Natural killer cell (primary cell): ENCODE measurements at regions not wholly inside any gene's neighbourhood (a gene's known extent, or its start where the extent isn't known, plus 50 kb on each side); places are given as distances from the start of the nearest gene placed in this dataset.

Experiments
- ATAC-seq, 3 donors: fragments of 150-1000 bp in 2 of 3; fragments of 200-7000 bp in 1 of 3; cut with Tn5 transposase; 1 replicate in 1 of 3; 2 replicates in 2 of 3; pipeline ENCODE4 v1.10.0; 2021; ENCODE audit warnings: mild to moderate bottlenecking in 2 of 3, moderate library complexity in 2 of 3
- DNase-seq, 2 donors: peaks; one replicate each; pipeline versions ENCODE4 v3.0.0 to v3.0.0-alpha.2; 2013 to 2021; ENCODE audit warnings: mixed read lengths in 1 of 2
- H3K27ac ChIP-seq: one replicate; pipeline ENCODE4 v1.5.1; 2013; ENCODE audit warnings: mild to moderate bottlenecking, low read length
- H3K27me3 ChIP-seq: one replicate; pipeline ENCODE4 v1.6.1; 2013; ENCODE audit warnings: low read length; ENCODE audit not compliant: control insufficient read depth, insufficient read depth
- H3K36me3 ChIP-seq: one replicate; pipeline ENCODE4 v1.6.1; 2013; ENCODE audit warnings: low read length; ENCODE audit not compliant: control insufficient read depth, insufficient read depth
- H3K4me1 ChIP-seq: one replicate; pipeline ENCODE4 v1.6.1; 2013; ENCODE audit warnings: low read length; ENCODE audit not compliant: control insufficient read depth, insufficient read depth
- H3K4me3 ChIP-seq: one replicate; pipeline ENCODE4 v1.5.1; 2013; ENCODE audit warnings: low read length
- H3K9me3 ChIP-seq: one replicate; pipeline ENCODE4 v1.6.1; 2013; ENCODE audit warnings: low read length; ENCODE audit not compliant: control insufficient read depth, insufficient read depth
- H3K27ac Mint-ChIP-seq, 2 donors: one replicate each; pipeline ENCODE4 v1.8.0; 2022; ENCODE audit warnings: mild to moderate bottlenecking in 2 of 2, mixed read lengths in 2 of 2, moderate library complexity in 1 of 2
- H3K27me3 Mint-ChIP-seq, 2 donors: one replicate each; pipeline ENCODE4 v1.8.0; 2022; ENCODE audit warnings: low read depth in 2 of 2, mixed read lengths in 2 of 2
- H3K36me3 Mint-ChIP-seq: one replicate; pipeline ENCODE4 v1.8.0; 2022; ENCODE audit warnings: mixed read lengths
- H3K4me1 Mint-ChIP-seq, 2 donors: one replicate each; pipeline ENCODE4 v1.8.0; 2022; ENCODE audit warnings: mixed read lengths in 2 of 2
- H3K4me3 Mint-ChIP-seq: one replicate; pipeline ENCODE4 v1.8.0; 2022; ENCODE audit warnings: mild to moderate bottlenecking, moderate library complexity, mixed read lengths
- H3K9me3 Mint-ChIP-seq, 2 donors: one replicate each; pipeline ENCODE4 v1.8.0; 2022; ENCODE audit warnings: mixed read lengths in 2 of 2
- CTCF ChIP-seq: fragments of 200-600 bp; IDR thresholded peaks from one replicate; pipeline ENCODE4 v1.8.0; 2022; ENCODE audit warnings: antibody characterized with exemption
- WGBS: methylation state at CpG from one replicate; pipeline ENCODE4 v1.1.7; 2013; ENCODE audit warnings: missing lambda C conversion rate; ENCODE audit not compliant: insufficient coverage; 5-methylcytosine and 5-hydroxymethylcytosine counted together
- intact Hi-C: fragments of 100-400 bp; cut with micrococcal nuclease; formaldehyde crosslinking; loops from one replicate; pipeline ENCODE4 v1.14.2; 2022

DNA sequence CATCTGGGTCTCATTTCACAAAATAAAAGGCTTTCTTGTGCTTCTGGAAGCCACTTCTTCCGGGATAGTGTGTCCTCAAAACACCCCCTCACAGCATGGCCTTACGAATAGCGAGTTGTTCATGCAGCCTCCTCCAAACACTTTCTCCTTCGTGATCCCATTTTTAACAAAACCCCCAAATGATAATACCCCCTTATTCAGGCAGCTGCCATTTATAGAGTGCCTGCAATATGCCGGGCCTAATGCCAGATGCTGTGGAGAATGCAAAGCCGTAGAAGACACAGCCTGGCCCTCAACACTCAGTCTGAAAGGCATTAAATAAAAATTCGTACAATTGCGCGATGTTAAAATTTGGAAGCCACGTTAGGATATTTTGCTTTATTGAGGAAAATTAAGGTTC lies 66.4 kb upstream of the SLC44A1 start:
- 87% methylated on average over 10 of the region's 10 CpGs for WGBS
- H3K9me3 ChIP-seq, result no peaks in the 10 kb centered on the region
- ATAC-seq (no peak), DNase-seq (no peak)
- no peak overlapping the region for H3K4me3 ChIP-seq
- intact Hi-C loops, result no loop called here
- Mint-ChIP-seq H3K9me3 (no peaks in the 10 kb centered on the region), H3K27ac (no peak overlapping the region), H3K36me3 (no peaks in the 10 kb centered on the region), H3K4me1 (no peaks in the 10 kb centered on the region), H3K27me3 (no peaks in the 10 kb centered on the region), H3K4me3 (no peak overlapping the region)
- no peak overlapping the region for H3K27ac ChIP-seq
- no peak for TF ChIP-seq CTCF
- H3K4me1 ChIP-seq, result no peaks in the 10 kb centered on the region
- H3K27me3 ChIP-seq, result no peaks in the 10 kb centered on the region
- no peaks in the 10 kb centered on the region for H3K36me3 ChIP-seq

GRCh38 chr9:105187781-105188180 lies 56.7 kb upstream of the SLC44A1 start:
- Mint-ChIP-seq H3K4me1 (peaks cover 0 to 6% of the 10 kb centered on the region in 2 donors), H3K36me3 (no peaks in the 10 kb centered on the region), H3K27ac (no peak overlapping the region), H3K9me3 (no peaks in the 10 kb centered on the region), H3K27me3 (no peaks in the 10 kb centered on the region), H3K4me3 (no peak overlapping the region)
- Histone ChIP-seq H3K27ac (no peak overlapping the region), H3K4me1 (no peaks in the 10 kb centered on the region), H3K9me3 (no peaks in the 10 kb centered on the region), H3K4me3 (no peak overlapping the region), H3K36me3 (no peaks in the 10 kb centered on the region), H3K27me3 (no peaks in the 10 kb centered on the region)
- 83% methylated on average over 1 of the region's 1 CpG for WGBS
- ATAC-seq (no peak), DNase-seq (no peak)
- no peak for TF ChIP-seq CTCF
- intact Hi-C loops, result no loop called here

DNA sequence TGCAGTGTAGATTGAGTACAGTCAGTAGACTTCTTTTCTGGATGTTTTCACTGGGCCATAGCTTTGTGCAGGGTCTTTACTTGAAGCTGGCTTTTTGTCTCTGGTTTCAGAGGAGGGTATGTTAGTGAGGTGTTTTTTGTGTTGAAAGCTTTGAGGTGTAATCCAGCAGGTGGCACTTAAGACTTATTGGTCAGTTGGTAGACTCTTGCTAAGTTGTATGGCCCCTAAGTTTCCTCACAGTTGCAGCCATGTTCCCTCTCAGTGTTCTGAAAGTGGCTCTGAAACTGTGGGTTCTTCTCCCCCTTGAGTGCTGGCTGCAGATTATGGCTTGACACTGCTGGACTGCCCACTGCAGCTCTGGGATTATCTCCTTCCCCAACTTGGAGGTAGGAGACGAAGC lies 55.7 kb upstream of the SLC44A1 start:
- Mint-ChIP-seq H3K36me3 (no peaks in the 10 kb centered on the region), H3K27me3 (peaks cover 0 to 2% of the 10 kb centered on the region in 2 donors), H3K4me3 (no peak overlapping the region), H3K27ac (no peak overlapping the region), H3K9me3 (no peaks in the 10 kb centered on the region), H3K4me1 (peaks cover 0 to 6% of the 10 kb centered on the region in 2 donors)
- no peaks in the 10 kb centered on the region for H3K36me3 ChIP-seq
- H3K27me3 ChIP-seq, result no peaks in the 10 kb centered on the region
- WGBS, result 100% methylated on average over 1 of the region's 1 CpG
- H3K9me3 ChIP-seq, result no peaks in the 10 kb centered on the region
- no peak overlapping the region for H3K4me3 ChIP-seq
- no peak for DNase-seq
- H3K4me1 ChIP-seq, result no peaks in the 10 kb centered on the region
- H3K27ac ChIP-seq, result no peak overlapping the region
- no peak for TF ChIP-seq CTCF
- ATAC-seq, result no peak
- intact Hi-C loops, result no loop called here

DNA sequence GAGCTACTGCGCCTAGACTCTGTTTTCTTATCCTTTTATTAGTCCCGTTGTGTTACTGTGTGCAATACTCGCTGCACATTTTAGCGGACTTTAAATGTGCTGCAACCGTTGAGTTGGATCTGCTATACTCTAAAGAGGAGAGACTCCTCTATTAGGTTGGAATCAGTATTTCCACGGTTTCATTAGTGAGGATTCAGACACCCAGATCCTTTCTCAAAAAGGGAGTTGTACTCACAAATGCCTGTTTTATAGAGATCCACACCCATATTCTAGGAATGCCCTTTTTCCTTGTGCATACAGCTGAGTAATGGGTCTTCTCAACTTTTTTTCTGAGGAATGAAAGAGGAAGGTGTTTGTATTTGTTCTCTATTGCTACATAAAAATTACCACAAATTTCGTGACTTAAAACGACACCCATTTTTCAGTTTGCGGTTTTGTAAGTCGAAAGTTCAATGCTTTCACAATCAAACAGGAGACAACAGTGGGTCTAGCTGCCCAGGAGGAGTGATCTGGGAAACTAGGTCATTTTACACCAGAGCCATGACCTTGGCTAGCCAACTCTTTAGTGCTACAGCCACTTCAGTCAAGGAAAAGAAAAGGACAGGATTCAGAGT lies 52.8 kb upstream of the SLC44A1 start:
- DNase-seq, result no peak
- no peak overlapping the region for H3K4me3 Mint-ChIP-seq

More for the DNA sequence above, 52.8 kb upstream of the SLC44A1 start:
- no peaks in the 10 kb centered on the region for H3K9me3 ChIP-seq
- H3K27ac ChIP-seq, result no peak overlapping the region
- ATAC-seq, result no peak
- WGBS, result 65% methylated on average over 9 of the region's 10 CpGs
- H3K36me3 ChIP-seq, result no peaks in the 10 kb centered on the region
- H3K36me3 Mint-ChIP-seq, result no peaks in the 10 kb centered on the region
- no peaks in the 10 kb centered on the region for H3K9me3 Mint-ChIP-seq
- no peak overlapping the region for H3K27ac Mint-ChIP-seq
- no peaks in the 10 kb centered on the region for H3K4me1 ChIP-seq
- no peaks in the 10 kb centered on the region for H3K27me3 ChIP-seq
- no peak overlapping the region for H3K4me3 ChIP-seq
- no peak for TF ChIP-seq CTCF
- H3K27me3 Mint-ChIP-seq, result peaks cover 0 to 9% of the 10 kb centered on the region in 2 donors
- peaks cover 0 to 6% of the 10 kb centered on the region in 2 donors for H3K4me1 Mint-ChIP-seq
- intact Hi-C loops, result no loop called here
